ENCODE measurements at regions not wholly inside any gene's neighbourhood (a gene's known extent, or its start where the extent isn't known, plus 50 kb on each side); places are given as distances from the start of the nearest gene placed in this dataset.

GRCh38 chr2:216799873-216800431 lies 59.9 kb downstream of the TNP1 start:
- peak; percentile 86 for DNase-seq (ENCODE audit: low read depth)
- no peak overlapping the region for H3K4me3 ChIP-seq (ENCODE audit: low read length)
- no peak for TF ChIP-seq CTCF (conservative IDR thresholded peaks at IDR 0.05; ENCODE audit: low read length)

DNA sequence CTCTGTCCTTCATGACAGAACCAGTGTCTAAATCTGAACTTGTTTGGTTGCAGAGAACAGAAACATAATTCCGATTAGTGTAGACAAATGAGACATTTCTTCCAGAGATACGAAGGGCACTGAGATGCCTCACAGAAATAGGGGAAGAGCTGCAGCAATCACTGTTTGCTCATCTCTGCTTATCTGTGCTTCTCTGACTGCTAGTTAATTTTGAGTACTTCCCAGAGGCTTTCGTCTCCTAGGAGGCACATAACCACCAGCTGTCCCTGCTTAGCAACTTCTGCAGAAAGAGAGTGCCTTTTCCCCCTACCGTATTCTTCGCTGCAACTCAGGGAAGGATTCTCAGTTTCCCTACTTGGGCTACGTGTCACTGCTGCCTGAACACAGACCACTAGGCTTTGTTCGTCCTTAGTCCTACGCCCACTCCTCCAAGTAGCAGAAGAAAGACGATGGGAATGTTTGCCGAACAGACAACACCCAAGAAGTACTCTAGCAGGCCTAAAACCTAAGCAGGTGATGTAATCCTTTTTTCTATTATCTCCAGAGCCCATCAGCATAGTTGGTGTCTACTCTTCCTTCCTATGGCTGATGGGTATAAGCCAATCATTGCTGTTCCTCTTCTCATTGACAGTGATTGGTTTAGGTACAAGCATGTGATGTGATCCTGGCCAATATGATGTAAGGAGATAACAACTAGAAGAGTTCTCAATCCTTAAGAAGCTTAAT lies 63.6 kb downstream of the TNP1 start:
- no peak overlapping the region for H3K4me3 ChIP-seq (ENCODE audit: low read length)
- no peak for TF ChIP-seq CTCF (conservative IDR thresholded peaks at IDR 0.05; ENCODE audit: low read length)
- no peak for DNase-seq (ENCODE audit: low read depth)

DNA sequence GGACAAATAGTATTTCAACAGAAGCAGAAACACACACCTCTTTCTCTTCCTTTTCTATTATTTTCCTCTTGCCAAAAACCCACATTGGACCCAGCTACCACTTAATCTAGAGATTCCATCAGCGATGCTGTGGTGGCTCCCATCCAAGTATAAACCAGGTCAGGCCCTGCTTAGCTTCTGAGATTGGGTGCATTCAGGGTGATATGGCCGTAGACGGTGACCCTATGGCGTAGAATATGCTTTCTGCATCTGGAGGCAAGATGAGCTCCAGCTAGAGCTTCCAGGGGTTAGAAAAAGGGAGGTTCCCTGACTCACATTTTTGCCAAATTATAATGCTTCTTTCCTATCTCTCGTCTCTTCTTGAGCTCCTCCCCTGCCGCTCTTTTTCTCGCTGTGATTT lies 66.5 kb downstream of the TNP1 start:
- DNase-seq (ENCODE audit: low read depth), result peak; percentile 36
- no peak overlapping the region for H3K4me3 ChIP-seq (ENCODE audit: low read length)
- no peak for TF ChIP-seq CTCF (conservative IDR thresholded peaks at IDR 0.05; ENCODE audit: low read length)

DNA sequence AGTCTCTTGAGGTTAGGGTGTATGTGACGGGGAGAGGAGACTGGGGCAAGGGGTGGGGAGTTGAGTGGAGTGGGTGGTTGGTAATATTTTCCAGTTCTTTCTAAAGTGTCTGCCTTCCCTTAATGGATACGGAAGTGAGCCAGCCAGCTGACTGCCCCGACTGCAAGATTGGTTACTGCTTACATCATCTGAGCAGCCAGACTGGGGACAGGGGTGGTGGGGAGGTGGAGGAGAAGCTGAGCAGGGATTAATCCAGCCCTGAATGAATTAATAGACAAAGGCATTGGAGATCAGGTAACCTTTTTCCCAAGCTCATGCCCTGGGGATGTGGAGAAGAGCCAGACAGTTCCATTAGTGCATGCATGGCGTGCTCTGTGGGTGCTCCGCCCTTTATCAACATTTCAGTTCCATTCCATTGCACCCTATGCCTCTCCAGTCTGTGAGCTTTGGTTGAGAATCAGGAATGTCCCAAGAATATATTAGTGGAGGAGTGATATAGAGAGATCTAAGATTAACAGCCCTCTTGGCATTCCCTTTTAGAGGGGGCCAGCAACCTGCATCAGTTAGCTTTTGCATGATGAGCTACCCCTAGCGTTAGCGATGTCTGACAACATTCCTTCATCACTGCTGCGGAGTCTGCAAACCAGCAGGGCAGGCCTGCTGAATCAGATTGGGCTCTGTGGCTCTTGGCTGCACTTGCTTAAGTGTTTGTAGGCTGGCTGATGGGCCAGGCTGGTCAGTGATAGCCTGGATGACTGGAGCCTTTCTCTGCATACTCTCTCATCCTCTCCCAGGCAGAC lies 67.4 kb downstream of the TNP1 start:
- H3K4me3 ChIP-seq (ENCODE audit: low read length), result no peak overlapping the region
- peak; percentile 96 for DNase-seq (ENCODE audit: low read depth)

GRCh38 chr2:216791303-216791702 lies 68.6 kb downstream of the TNP1 start:
- H3K4me3 ChIP-seq (ENCODE audit: low read length), result no peak overlapping the region
- no peak for TF ChIP-seq CTCF (conservative IDR thresholded peaks at IDR 0.05; ENCODE audit: low read length)
- DNase-seq (ENCODE audit: low read depth), result peak; percentile 62

More for the DNA sequence above, 67.4 kb downstream of the TNP1 start:
- TF ChIP-seq CTCF (conservative IDR thresholded peaks at IDR 0.05; ENCODE audit: low read length), result peak; percentile 59

GRCh38 chr2:216789081-216789480 lies 70.8 kb downstream of the TNP1 start:
- DNase-seq (ENCODE audit: low read depth), result no peak
- H3K4me3 ChIP-seq (ENCODE audit: low read length), result no peak overlapping the region
- no peak for TF ChIP-seq CTCF (conservative IDR thresholded peaks at IDR 0.05; ENCODE audit: low read length)

All from AG10803 (cell line).